PC-3 (cell line): ENCODE measurements at regions not wholly inside any gene's neighbourhood (a gene's known extent, or its start where the extent isn't known, plus 50 kb on each side); places are given as distances from the start of the nearest gene placed in this dataset.

ENCODE experiments used
- ATAC-seq: fragments of 200-7000 bp; cut with Tn5 transposase; 2 replicates; pipeline ENCODE4 v1.9.1; 2020; ENCODE audit warnings: mild to moderate bottlenecking, moderate library complexity
- BruUV-seq: library from RNA; stranded (reverse); fragments of 400-500 nt; replicated peaks from 2 replicates; lab custom pipeline; 2021; lab: Mats Ljungman, UMichigan
- CTCF ChIA-PET: fragments of 300-600 bp; sonication (Branson Sonifier 250); formaldehyde crosslinking; loops from one replicate; lab custom pipeline; 2022; ENCODE audit warnings: antibody characterized with exemption; lab: Charles Lee
- POLR2A ChIA-PET: fragments of 300-600 bp; sonication (Branson Sonifier 250); formaldehyde crosslinking; loops from one replicate; lab custom pipeline; 2022; ENCODE audit warnings: antibody characterized with exemption; ENCODE audit not compliant: unreplicated experiment; lab: Charles Lee
- DNase-seq: peaks from one replicate; pipeline ENCODE4 v3.0.0-alpha.2; 2015
- H2AFZ ChIP-seq: fragments of 300-600 bp; sonication (generic); 2 replicates; pipeline ENCODE4 v1.6.0; 2016; ENCODE audit warnings: antibody characterized with exemption, low read length
- H3F3A ChIP-seq: fragments of 300-600 bp; sonication (generic); one replicate; pipeline ENCODE4 v1.6.0; 2017; ENCODE audit warnings: antibody characterized with exemption, low read length, control low read depth, mild to moderate bottlenecking; ENCODE audit not compliant: unreplicated experiment
- H3K27ac ChIP-seq: fragments of 300-600 bp; sonication (generic); 2 replicates; pipeline ENCODE4 v1.5.1; 2016; ENCODE audit warnings: mild to moderate bottlenecking, low read length
- H3K27me3 ChIP-seq: fragments of 300-600 bp; sonication (generic); 2 replicates; pipeline ENCODE4 v1.6.1; 2016; ENCODE audit warnings: low read length, mixed read lengths
- H3K36me3 ChIP-seq: fragments of 300-600 bp; sonication (generic); 2 replicates; pipeline ENCODE4 v1.6.1; 2016; ENCODE audit warnings: low read depth, mixed run types, low read length, mixed read lengths
- H3K4me1 ChIP-seq: fragments of 300-600 bp; sonication (generic); 2 replicates; pipeline ENCODE4 v1.5.1; 2016; ENCODE audit warnings: low read length; ENCODE audit not compliant: insufficient read depth
- H3K4me2 ChIP-seq: fragments of 300-600 bp; sonication (generic); 2 replicates; pipeline ENCODE4 v1.6.0; 2016; ENCODE audit warnings: low read length
- H3K4me3 ChIP-seq: fragments of 300-600 bp; sonication (generic); 2 replicates; pipeline ENCODE4 v1.5.1; 2016; ENCODE audit warnings: mild to moderate bottlenecking, low read length, mixed read lengths
- H3K79me2 ChIP-seq: fragments of 300-600 bp; sonication (generic); 2 replicates; pipeline ENCODE4 v1.6.1; 2017; ENCODE audit warnings: low read length, mixed read lengths
- H3K9ac ChIP-seq: fragments of 300-600 bp; sonication (generic); 2 replicates; pipeline ENCODE4 v1.6.0; 2016; ENCODE audit warnings: mild to moderate bottlenecking, low read length
- H3K9me2 ChIP-seq: fragments of 300-600 bp; sonication (generic); replicated peaks from 2 replicates; pipeline ENCODE4 v1.6.1; 2016; ENCODE audit warnings: mixed run types, low read length, mixed read lengths
- H3K9me3 ChIP-seq: fragments of 300-600 bp; sonication (generic); 2 replicates; pipeline ENCODE4 v1.6.1; 2016; ENCODE audit warnings: low read length, mixed read lengths
- H4K20me1 ChIP-seq: fragments of 300-600 bp; sonication (generic); 2 replicates; pipeline ENCODE4 v1.6.1; 2016; ENCODE audit warnings: low read length, mixed read lengths
- CTCF ChIP-seq: fragments of 300-600 bp; sonication (generic); conservative IDR thresholded peaks from 2 replicates; pipeline ENCODE4 v1.5.1; 2017; ENCODE audit warnings: antibody characterized with exemption, low read depth, mild to moderate bottlenecking, low read length
- EZH2 ChIP-seq: fragments of 300-600 bp; sonication (generic); IDR thresholded peaks from one replicate; pipeline ENCODE4 v1.6.1; 2017; ENCODE audit warnings: antibody characterized with exemption, mild to moderate bottlenecking, low read length; ENCODE audit not compliant: unreplicated experiment
- EZH2phosphoT487 ChIP-seq: fragments of 300-600 bp; sonication (generic); IDR thresholded peaks from 2 replicates; pipeline ENCODE4 v1.6.1; 2018; ENCODE audit warnings: mild to moderate bottlenecking, antibody characterized with exemption, low read length, borderline replicate concordance
- intact Hi-C: fragments of 100-400 bp; cut with micrococcal nuclease; formaldehyde crosslinking; loops from 2 replicates; pipeline ENCODE4 v1.9.0; 2023

GRCh38 chr5:117561531-117561930 is 986.9 kb upstream of the SEMA6A start:
- Histone ChIP-seq H3K9me2 (no peaks in the 10 kb centered on the region), H3F3A (no peaks in the 10 kb centered on the region), H3K27me3 (no peaks in the 10 kb centered on the region), H3K4me3 (no peak overlapping the region), H3K9ac (no peak overlapping the region), H3K4me2 (no peak overlapping the region), H3K27ac (no peak overlapping the region), H3K4me1 (no peaks in the 10 kb centered on the region), H4K20me1 (no peaks in the 10 kb centered on the region), H2AFZ (no peak overlapping the region), H3K9me3 (no peaks in the 10 kb centered on the region), H3K36me3 (no peaks in the 10 kb centered on the region), H3K79me2 (no peaks in the 10 kb centered on the region)
- TF ChIP-seq CTCF (no peak), EZH2 (no peak), EZH2phosphoT487 (no peak)
- ATAC-seq (no peak), DNase-seq (no peak)
- ChIA-PET CTCF (no interaction called here), POLR2A (no interaction called here)
- intact Hi-C loops, result no loop called here
- no TSS peak for BruUV-seq

GRCh38 chr5:117559005-117559844 is 984.6 kb upstream of the SEMA6A start:
- DNase-seq, result no peak
- no peaks in the 10 kb centered on the region for H3K9me2 ChIP-seq
- H2AFZ ChIP-seq, result no peak overlapping the region
- H3K9ac ChIP-seq, result no peak overlapping the region
- H3K4me3 ChIP-seq, result no peak overlapping the region
- H3K4me2 ChIP-seq, result no peak overlapping the region
- no peaks in the 10 kb centered on the region for H3K27me3 ChIP-seq
- POLR2A ChIA-PET, result no interaction called here
- intact Hi-C loops, result no loop called here
- no peaks in the 10 kb centered on the region for H3K36me3 ChIP-seq
- no peaks in the 10 kb centered on the region for H3F3A ChIP-seq
- H4K20me1 ChIP-seq, result no peaks in the 10 kb centered on the region
- no peak overlapping the region for H3K27ac ChIP-seq
- ATAC-seq, result no peak
- TF ChIP-seq EZH2 (no peak), EZH2phosphoT487 (no peak), CTCF (no peak)
- no peaks in the 10 kb centered on the region for H3K9me3 ChIP-seq
- no peaks in the 10 kb centered on the region for H3K79me2 ChIP-seq
- H3K4me1 ChIP-seq, result no peaks in the 10 kb centered on the region
- no TSS peak for BruUV-seq
- CTCF ChIA-PET, result no interaction called here

GRCh38 chr5:117551236-117551635 is 976.6 kb upstream of the SEMA6A start:
- no peaks in the 10 kb centered on the region for H3K4me1 ChIP-seq
- no peak overlapping the region for H3K4me3 ChIP-seq
- POLR2A ChIA-PET, result no interaction called here
- DNase-seq (no peak), ATAC-seq (no peak)
- TF ChIP-seq EZH2, result no peak
- TF ChIP-seq EZH2phosphoT487, result no peak
- no peak for TF ChIP-seq CTCF
- no peak overlapping the region for H3K4me2 ChIP-seq
- no peaks in the 10 kb centered on the region for H3K27me3 ChIP-seq
- intact Hi-C loops, result no loop called here
- no TSS peak for BruUV-seq
- no peaks in the 10 kb centered on the region for H3K36me3 ChIP-seq
- no peaks in the 10 kb centered on the region for H3K79me2 ChIP-seq
- H3K9ac ChIP-seq, result no peak overlapping the region
- no peaks in the 10 kb centered on the region for H3F3A ChIP-seq
- CTCF ChIA-PET, result no interaction called here
- H3K9me3 ChIP-seq, result no peaks in the 10 kb centered on the region
- no peak overlapping the region for H3K27ac ChIP-seq
- H2AFZ ChIP-seq, result no peak overlapping the region
- H4K20me1 ChIP-seq, result no peaks in the 10 kb centered on the region
- no peaks in the 10 kb centered on the region for H3K9me2 ChIP-seq
